ENCODE measurements at regions not wholly inside any gene's neighbourhood (a gene's known extent, or its start where the extent isn't known, plus 50 kb on each side); places are given as distances from the start of the nearest gene placed in this dataset.

- DNase-seq: no peak
- intact Hi-C loops (cut with DNase I): no loop called here
- no peak for TF ChIP-seq CTCF (IDR thresholded peaks at IDR 0.05)
- Histone ChIP-seq H3K9me3 (no peaks in the 10 kb centered on the region), H3K9ac (ENCODE audit: low read depth in 2 of 2, low read length in 2 of 2) (no peak overlapping the region), H3K36me3 (no peaks in the 10 kb centered on the region), H3K4me3 (no peak overlapping the region), H3K27ac (no peak overlapping the region), H3K4me1 (no peaks in the 10 kb centered on the region), H3K27me3 (no peaks in the 10 kb centered on the region)
Observed at GRCh38 chr11:86180851-86181250, 63.7 kb upstream of the EED start.

GRCh38 chr11:86180423-86180822 is 64.1 kb upstream of the EED start:
- no peak overlapping the region for H3K27ac ChIP-seq
- no peaks in the 10 kb centered on the region for H3K27me3 ChIP-seq
- no peak overlapping the region for H3K9ac ChIP-seq (ENCODE audit: low read depth in 2 of 2, low read length in 2 of 2)
- H3K4me3 ChIP-seq: no peak overlapping the region
- TF ChIP-seq CTCF (IDR thresholded peaks at IDR 0.05): no peak
- intact Hi-C loops (cut with DNase I): no loop called here
- no peak for DNase-seq
- no peaks in the 10 kb centered on the region for H3K4me1 ChIP-seq
- H3K9me3 ChIP-seq: no peaks in the 10 kb centered on the region
- H3K36me3 ChIP-seq: no peaks in the 10 kb centered on the region

GRCh38 chr11:86179646-86180064 is 64.9 kb upstream of the EED start:
- TF ChIP-seq CTCF (IDR thresholded peaks at IDR 0.05): no peak
- no peaks in the 10 kb centered on the region for H3K27me3 ChIP-seq
- H3K27ac ChIP-seq: no peak overlapping the region
- H3K4me1 ChIP-seq: no peaks in the 10 kb centered on the region
- no peak overlapping the region for H3K9ac ChIP-seq (ENCODE audit: low read depth in 2 of 2, low read length in 2 of 2)
- intact Hi-C loops (cut with DNase I): no loop called here
- no peak overlapping the region for H3K4me3 ChIP-seq
- no peak for DNase-seq
- no peaks in the 10 kb centered on the region for H3K36me3 ChIP-seq
- no peaks in the 10 kb centered on the region for H3K9me3 ChIP-seq

- Histone ChIP-seq H3K4me3 (no peak overlapping the region), H3K9me3 (no peaks in the 10 kb centered on the region), H3K9ac (ENCODE audit: low read depth in 2 of 2, low read length in 2 of 2) (no peak overlapping the region), H3K27ac (no peak overlapping the region), H3K27me3 (no peaks in the 10 kb centered on the region), H3K36me3 (no peaks in the 10 kb centered on the region), H3K4me1 (no peaks in the 10 kb centered on the region)
- intact Hi-C loops (cut with DNase I): no loop called here
- no peak for DNase-seq
- TF ChIP-seq CTCF (IDR thresholded peaks at IDR 0.05): no peak
Observed at GRCh38 chr11:86177302-86177701, 67.3 kb upstream of the EED start.

- no peaks in the 10 kb centered on the region for H3K36me3 ChIP-seq
- no peak for DNase-seq
- no peaks in the 10 kb centered on the region for H3K27me3 ChIP-seq
- no peak for TF ChIP-seq CTCF (IDR thresholded peaks at IDR 0.05)
- no peaks in the 10 kb centered on the region for H3K4me1 ChIP-seq
- intact Hi-C loops (cut with DNase I): no loop called here
- no peaks in the 10 kb centered on the region for H3K9me3 ChIP-seq
- H3K27ac ChIP-seq: no peak overlapping the region
- H3K9ac ChIP-seq (ENCODE audit: low read depth in 2 of 2, low read length in 2 of 2): no peak overlapping the region
- no peak overlapping the region for H3K4me3 ChIP-seq
Observed at GRCh38 chr11:86176165-86176884, 68.2 kb upstream of the EED start.

Data from colonic mucosa (tissue), 4 donors.